Muscle of back (tissue), 3 donors: ENCODE measurements at regions not wholly inside any gene's neighbourhood (a gene's known extent, or its start where the extent isn't known, plus 50 kb on each side); places are given as distances from the start of the nearest gene placed in this dataset.
"Not testable (repeated sequence)": the region's sequence is repeated elsewhere in the genome, so short reads cannot be mapped to it uniquely, and the experiment has no call there.

Experiments
- DNase-seq, 3 donors: peaks; one replicate each; pipeline versions ENCODE4 v3.0.0 to v3.0.0-alpha.2; 2013

GRCh38 chr3:106119614-106120082 is 250.8 kb upstream of the CBLB start:
- DNase-seq = no peak

- no peak for DNase-seq
These were observed 251.5 kb upstream of the CBLB start for GRCh38 chr3:106120356-106120755.

GRCh38 chr3:106121491-106122289 is 252.9 kb upstream of the CBLB start:
- DNase-seq = no peak

GRCh38 chr3:106124818-106125217 is 256.0 kb upstream of the CBLB start:
- no peak for DNase-seq

- DNase-seq = peak; percentile 49 to 90 (median 59)
These were observed 256.5 kb upstream of the CBLB start for GRCh38 chr3:106125321-106125720.

GRCh38 chr3:106126067-106126845 is 257.4 kb upstream of the CBLB start:
- DNase-seq = peak; percentile 51 to 85 (median 63)

- DNase-seq = no peak
These were observed 258.0 kb upstream of the CBLB start for GRCh38 chr3:106126846-106127235.

- no peak for DNase-seq
These were observed 261.1 kb upstream of the CBLB start for GRCh38 chr3:106129939-106130338.

GRCh38 chr3:106130384-106131198 is 261.8 kb upstream of the CBLB start:
- DNase-seq = peak in 2 of 3 donors; percentile 66 to 87

- DNase-seq = no peak
These were observed 266.8 kb upstream of the CBLB start for GRCh38 chr3:106135451-106136160.

- no peak for DNase-seq
These were observed 271.0 kb upstream of the CBLB start for GRCh38 chr3:106139826-106140225.

GRCh38 chr3:106140431-106140830 is 271.6 kb upstream of the CBLB start:
- DNase-seq = no peak

- DNase-seq = no peak
These were observed 275.2 kb upstream of the CBLB start for GRCh38 chr3:106144030-106144429.

- not testable (repeated sequence) for DNase-seq
These were observed 279.7 kb upstream of the CBLB start for GRCh38 chr3:106148440-106149082.

- DNase-seq = no peak
These were observed 288.6 kb upstream of the CBLB start for GRCh38 chr3:106157411-106157810.

- no peak for DNase-seq
These were observed 291.6 kb upstream of the CBLB start for GRCh38 chr3:106160396-106160795.

GRCh38 chr3:106161246-106161645 is 292.4 kb upstream of the CBLB start:
- DNase-seq = no peak

GRCh38 chr3:106167728-106168127 is 298.9 kb upstream of the CBLB start:
- DNase-seq = no peak

- no peak for DNase-seq
These were observed 300.3 kb upstream of the CBLB start for GRCh38 chr3:106168962-106169750.

- peak in 1 of 3 donors; percentile 38 for DNase-seq
These were observed 301.8 kb upstream of the CBLB start for GRCh38 chr3:106170636-106171035.
